C1 segment of cervical spinal cord (tissue), 14 donors: ENCODE measurements at regions not wholly inside any gene's neighbourhood (a gene's known extent, or its start where the extent isn't known, plus 50 kb on each side); places are given as distances from the start of the nearest gene placed in this dataset.

ENCODE experiments used
- DNase-seq, 14 donors: peaks; one replicate each; lab custom pipeline; 2025; lab: John Stamatoyannopoulos, UW

DNA sequence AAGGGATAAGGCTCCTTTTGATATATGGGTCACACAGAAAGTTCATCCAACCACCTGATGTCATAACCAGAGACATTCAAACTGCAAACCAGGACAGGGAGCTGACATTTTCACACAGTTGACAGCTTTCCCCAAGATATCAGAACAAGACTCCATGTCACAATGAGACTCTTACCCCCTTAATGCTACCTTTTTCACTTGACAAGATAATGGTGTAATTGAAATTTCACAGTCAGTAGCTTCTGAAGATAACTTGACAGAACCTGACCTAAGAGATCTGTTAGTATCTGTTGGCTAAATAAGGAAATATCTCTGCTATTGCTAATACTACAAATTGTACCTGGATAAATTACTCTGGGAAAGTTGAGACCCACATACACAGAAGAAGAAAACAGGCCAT is 187.3 kb downstream of the C12orf50 start:
- no peak for DNase-seq

DNA sequence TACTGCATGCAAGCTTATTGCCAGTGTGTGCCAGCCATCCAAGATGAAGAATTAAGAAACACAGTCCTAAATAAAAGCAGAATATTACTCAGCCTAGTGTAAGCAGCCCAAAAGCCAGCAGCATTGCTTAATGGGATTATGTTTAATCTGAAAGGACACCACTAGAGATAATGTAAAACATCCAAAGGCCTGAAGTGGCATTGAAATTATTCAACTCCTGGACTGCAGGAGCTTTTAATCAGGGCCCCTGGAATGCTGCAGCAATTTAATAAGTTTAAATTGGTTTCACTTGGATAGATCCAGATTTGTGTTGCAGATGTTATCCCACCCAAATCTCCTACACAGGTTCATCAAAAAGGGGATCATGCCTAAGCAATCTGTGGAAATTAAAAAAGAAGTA is 193.0 kb downstream of the C12orf50 start:
- no peak for DNase-seq

DNA sequence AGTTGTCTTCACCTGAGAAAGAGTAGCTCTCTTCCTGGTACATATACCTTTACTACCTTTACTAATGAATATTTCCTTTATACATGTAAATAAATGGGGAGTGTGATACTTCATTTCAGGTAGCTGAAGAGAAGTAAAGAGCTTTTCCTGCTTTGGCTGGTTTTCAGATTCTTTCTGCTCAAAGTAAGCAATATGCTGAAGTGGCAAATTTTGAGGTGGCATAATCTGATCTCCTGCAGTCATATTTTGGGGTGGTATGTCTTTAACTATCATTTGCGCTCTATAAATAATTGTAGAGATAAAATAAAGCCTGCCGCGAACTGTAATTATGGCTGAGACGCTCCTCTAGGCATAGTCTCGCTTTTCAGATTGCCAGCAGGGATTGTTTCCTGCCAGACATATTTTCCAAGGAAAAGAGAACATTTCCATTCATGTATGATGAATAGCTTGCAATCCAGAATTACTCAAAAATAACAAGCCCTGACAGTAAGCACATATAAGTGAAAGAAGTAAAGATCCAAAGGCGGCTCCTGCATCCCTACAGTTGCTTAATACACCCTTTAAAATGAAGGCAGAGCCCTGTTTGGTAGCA is 200.7 kb downstream of the C12orf50 start:
- no peak for DNase-seq

DNA sequence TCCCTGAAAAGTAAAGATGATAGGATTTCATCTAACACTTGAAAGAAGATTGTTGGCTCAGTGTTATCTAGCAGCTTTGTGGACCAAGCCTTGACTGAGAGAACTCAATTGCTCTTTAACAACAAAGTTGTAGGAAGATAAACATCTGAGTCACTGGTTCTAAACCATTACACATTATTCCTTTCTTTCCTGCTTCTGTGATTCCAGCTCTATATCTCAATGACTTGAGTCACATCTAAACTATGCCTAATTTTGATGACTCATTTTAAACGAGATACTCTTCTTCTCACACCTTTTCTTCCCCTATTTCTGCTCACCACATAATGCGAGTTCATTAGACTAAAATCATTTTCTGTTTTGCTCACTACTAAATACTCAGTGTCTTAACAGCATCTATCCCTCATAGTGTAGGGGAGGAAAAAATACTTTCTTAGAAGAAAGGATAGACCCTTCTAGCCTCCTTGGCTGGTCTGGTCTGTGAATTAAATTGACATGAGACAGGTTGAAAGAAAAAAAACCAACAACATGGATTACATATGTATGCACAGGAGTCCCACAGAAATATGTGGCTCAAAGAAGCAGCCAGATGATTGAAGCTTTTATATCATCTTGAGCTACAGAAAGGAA is 201.4 kb downstream of the C12orf50 start:
- DNase-seq: no peak

DNA sequence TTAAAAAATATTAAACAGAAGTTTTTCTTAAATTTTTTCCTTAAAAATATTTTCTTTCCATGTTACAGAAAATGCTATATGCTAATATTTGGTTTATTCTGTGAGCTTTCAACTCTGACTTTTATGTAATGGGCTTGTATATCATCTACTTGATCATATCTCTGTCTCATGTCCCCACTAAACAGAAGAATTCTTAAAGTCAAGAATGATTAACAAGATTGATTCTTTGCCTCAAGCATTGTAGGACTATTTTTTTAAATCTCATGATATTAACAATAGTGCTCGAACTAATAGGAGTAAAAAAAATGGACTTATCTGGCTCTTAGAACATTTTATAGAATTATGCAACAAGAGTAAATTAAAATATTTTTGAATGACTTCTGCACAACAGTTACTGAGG is 206.3 kb downstream of the C12orf50 start:
- DNase-seq: no peak

DNA sequence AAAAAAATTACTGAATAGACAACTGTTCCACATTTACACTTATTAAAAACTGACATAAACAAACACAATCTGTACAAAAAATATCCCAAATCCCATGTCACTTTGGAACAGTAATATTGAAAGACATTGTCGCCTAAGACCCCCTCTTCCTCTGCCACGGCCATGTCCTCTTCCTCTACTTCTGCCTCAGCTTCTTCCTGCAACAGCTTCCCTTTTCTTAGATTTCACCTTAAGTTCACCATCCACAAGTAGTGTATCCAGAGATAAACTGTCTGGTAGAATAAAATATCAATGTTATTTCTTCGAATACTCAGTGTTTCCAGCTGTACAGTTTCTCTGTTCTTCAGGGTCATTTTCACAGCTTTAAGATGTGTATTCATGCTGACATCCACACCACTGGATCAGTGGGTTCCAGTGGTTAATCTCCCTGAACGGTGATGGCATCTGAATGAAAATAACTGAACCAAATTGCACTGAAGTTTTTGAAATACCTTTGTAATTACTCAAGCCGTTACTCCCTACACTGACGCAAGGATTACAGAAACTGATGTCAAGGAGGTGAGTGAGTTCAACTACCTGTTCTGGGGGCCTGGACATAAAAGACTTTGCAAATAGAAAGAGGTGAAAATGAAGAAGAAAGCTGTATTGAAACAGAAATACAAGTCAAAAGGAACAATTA is 208.5 kb downstream of the C12orf50 start:
- no peak for DNase-seq

DNA sequence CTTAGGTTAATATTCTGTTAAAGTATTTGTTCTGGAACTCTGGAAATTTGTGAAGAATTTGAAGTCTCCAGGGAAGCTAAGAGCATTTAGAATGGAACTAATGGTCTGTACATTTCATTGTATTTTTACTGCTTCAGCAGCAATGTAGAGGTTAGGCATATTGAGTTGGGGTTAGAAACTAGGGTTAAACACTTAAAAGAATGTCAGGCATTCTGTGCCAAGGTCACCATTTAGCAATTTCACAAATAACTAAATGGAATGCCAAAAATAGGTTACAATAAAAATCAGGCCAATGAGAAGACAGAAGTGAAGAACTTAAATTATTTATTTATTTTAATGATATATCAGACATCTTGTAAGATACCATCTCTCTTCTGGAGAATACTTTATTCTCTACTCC is 210.8 kb downstream of the C12orf50 start:
- no peak for DNase-seq

DNA sequence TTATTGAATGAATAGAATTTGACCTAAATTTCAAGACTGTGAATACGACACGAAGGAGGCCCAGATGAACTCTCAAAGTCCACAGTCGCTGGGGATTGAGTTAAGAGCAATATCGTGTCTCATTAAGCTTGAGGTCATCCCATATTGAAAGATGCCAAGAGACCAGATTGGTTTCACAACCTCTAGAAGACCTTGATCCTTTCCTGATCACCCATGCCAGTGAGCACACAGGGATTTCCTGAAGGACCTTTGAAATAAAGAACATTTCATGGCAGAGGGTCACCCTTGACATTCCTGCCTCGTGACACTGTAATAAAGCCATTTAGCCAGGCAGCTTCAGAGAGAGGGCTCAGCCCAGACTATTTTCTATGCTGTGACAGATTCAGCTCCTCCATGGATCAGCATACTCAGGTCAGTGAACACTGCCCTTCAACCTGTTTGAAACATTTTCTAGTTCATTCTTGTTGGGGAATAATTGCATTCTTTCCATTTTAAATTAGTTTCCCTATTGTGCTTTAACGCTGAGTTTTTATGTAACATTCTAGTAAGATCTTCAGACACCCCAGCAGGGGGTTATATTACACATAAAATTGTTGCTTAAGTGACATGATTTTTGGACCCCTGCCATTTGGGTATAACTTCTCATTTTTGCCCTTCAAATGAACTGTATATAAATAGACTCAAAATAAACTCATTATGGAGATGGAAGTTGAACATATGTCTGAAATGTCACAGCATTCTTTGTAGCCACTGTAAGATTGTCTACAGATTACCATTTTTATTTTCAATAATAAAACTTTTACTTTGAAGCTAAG is 213.2 kb downstream of the C12orf50 start:
- no peak for DNase-seq

DNA sequence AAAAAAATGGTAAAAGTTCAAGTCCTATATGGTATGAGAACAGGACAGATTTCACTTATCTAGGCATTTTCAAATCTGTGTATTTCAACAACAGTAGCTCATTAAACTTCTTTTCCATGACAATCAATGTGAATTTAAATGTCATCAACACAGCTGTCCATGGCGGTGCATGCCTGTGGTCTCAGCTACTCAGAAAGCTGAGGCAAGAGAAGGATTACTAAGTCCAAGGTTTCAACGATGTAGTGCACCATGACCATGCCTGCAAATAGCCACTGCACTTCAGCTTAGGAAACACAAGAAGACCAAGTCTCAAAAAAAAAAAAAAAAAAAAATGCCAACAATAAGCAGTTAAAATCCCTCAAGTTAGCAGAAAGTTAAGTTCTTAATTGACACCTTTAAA is 214.6 kb downstream of the C12orf50 start:
- no peak for DNase-seq

DNA sequence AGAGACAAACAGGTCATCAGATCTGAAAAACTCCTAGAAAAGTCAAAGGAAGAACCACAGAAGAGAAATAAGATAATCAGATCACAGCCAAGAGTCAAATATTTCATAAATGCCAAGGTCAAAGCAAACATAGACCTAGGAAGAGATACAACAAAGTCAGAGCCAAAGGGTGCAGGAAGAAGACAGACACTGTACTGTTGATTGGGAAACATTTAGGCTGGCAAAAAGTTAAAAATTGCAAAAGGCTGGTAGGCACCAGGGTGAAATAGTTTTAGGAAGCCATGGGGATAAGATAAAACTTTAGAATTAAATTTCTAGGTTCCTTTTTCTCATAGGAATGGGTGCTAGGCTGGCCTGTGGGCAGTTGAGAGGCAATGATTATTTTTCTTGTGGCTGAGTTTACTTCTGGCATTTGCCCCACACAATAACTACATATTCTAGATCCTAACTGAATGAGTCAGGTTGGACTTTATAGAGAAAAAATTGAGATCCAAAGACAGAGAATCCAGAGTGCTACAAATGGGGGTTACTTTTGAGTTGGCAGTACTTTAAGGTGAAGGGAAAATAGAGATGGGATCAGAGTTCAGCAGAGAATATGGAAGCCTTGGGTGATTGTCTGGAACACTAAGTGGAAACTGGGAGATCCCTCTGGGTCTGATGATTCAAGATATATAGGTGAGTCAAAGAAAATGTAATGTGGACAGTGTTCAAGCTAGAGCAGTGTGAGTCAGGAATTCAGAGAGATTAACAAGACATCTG is 215.5 kb downstream of the C12orf50 start:
- no peak for DNase-seq

DNA sequence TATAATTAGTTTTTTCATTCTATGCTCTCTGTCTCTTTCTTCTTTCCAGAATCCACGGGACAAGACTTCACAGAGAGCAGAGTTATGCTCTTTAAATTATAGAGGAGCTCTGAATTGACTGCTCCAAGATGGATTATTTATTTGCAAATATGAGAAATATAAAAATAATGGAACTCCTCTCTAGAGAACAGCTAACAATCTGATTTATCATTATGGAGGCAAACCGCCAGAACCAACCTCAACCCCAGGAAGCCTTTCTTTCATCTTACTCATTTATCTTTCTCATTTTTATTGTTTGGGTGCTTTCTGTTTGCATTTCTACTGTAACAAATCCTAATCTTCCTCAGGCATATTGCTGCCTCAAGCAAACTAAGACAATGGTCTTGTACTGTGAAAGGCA is 216.5 kb downstream of the C12orf50 start:
- no peak for DNase-seq

DNA sequence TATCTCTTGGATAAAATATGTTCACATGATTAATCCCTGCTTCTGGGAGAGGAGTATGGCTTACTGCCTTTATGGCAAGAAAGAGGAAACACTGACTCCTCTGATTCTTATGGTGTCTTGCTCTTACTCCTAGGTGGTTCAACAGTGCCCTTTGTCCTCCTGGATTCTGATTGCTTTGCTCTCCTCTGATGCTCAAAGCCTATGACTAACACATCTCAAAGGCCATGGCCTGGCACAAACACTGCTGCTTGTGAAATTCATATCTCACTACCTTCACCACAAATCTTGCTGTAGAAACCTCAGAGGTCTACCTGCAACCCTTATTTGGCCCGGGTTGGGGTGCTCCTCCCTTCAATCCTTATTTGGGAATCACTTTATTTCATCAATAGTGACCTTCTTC is 217.2 kb downstream of the C12orf50 start:
- DNase-seq: no peak

DNA sequence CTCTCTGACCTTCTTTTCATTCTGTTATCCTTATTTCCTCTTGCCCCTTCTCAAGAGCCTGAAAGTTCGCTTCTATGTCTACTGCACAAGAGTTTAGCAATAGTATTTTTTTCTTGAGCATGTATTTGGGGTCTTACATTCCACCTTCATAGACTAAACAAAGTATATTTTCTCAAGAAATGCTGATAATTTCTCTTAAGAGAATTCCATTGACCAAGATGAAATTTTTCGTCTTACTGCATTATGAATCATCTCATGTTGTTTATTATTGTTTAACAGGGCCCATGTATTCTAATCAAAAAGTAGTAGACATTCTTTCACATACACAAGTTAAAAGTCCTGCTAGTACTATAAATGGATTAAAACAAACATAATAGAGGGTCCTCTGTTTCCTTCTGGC is 219.3 kb downstream of the C12orf50 start:
- no peak for DNase-seq

DNA sequence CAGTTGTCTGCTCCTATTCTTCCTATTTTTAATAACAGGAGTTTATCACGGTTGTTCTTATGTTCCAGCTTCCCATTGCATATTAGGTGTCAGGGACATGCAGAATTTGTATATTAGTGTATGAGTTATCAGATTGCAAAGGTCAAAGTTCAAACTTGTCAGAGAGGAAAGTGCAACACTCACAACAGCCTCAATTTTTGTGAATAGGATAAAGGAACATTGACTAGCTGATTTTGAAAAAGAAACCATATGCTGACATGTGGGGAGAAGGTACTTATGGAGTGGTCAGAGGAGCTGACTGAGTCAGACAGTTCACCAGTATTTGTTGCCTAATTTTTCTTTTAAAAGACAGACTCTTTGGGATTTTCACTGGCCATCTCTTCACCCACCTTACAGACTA is 222.1 kb downstream of the C12orf50 start:
- DNase-seq: no peak

DNA sequence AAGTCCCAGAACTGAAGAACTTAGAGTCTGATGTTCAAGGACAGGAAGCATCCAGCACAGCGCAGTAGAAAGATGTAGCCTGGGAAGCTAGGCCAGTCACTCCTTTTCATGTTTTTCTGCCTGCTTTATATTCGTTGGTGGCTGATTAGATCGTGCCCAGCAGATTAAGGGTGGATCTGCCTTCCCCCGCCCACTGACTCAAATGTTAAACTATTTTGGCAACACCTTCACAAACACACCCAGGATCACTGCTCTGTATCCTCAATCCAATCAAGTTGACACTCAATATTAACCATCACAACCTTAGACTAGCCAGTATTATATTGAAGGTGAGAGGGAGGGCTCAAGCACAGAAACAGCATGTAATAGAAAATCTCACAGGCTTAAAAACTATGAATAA is 222.9 kb downstream of the C12orf50 start:
- DNase-seq: no peak

DNA sequence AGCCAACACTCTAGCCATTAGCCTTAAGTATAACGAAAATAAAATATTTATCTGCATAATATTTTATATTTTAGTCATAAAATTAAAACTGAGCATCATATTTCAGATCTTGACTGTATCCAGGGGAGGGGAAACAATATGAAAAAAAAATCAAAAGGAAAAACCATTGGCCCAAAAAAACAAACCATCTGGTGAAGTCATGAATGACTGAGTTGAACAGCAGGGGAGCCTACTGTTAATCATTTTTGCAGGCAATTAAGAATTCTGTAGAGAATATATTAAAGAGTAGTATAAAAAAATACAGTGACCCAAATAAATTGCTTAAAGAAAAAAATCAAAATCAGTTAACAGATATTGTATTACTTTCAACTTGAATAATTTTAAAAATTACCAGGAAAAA is 224.8 kb downstream of the C12orf50 start:
- DNase-seq: no peak

DNA sequence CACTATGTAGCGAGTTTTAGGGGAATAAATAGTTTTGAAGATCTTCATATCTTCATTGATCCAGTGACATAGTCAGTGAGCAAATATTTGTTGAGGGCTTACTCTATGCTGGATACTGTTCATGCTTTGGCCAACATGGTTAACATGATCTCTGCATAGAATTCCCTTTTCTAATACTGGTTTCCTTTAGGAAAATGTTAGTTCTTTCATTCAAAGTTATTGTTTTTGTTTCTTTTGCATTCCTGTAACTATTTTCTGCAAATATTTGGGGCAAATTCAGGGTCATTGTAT is 226.5 kb downstream of the C12orf50 start:
- DNase-seq: no peak

DNA sequence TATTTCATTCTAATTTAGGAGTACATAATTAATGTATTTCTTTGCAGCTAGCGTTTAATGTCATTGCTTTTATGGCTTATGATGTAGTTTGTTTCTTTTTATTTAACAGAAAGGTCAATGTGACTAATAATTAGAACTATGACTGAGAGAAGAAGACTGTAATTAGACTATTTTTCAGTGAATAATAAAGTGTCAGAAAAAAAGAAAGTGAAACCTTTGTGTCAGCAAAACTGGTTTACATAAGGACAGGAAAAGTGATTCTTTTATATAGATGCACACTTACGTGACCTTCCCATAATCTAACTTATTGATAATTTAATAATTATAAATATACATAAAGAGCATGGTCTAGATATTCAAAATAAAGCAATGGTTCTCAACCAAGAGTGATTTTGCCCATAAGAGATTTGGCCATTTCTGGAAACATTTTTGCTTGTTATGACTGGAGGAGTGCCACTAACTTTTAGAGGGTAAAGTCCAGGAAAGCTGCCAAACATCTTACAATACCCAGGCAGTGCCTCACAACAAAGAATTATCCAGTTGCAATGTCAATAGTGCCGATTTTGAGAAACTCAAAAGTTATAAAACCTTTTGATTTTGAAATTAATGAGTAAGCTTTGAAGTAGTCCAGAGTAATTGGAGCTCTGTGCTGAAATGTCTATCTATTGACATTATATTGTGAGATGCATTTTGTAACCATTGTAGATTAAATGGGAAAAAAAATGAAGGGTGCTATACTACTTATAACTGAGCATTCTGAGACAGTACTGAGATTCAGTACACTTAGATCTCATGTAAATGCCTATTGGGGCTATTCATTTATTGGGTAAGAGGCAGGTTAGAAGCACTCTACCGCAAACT is 227.1 kb downstream of the C12orf50 start:
- DNase-seq: no peak

DNA sequence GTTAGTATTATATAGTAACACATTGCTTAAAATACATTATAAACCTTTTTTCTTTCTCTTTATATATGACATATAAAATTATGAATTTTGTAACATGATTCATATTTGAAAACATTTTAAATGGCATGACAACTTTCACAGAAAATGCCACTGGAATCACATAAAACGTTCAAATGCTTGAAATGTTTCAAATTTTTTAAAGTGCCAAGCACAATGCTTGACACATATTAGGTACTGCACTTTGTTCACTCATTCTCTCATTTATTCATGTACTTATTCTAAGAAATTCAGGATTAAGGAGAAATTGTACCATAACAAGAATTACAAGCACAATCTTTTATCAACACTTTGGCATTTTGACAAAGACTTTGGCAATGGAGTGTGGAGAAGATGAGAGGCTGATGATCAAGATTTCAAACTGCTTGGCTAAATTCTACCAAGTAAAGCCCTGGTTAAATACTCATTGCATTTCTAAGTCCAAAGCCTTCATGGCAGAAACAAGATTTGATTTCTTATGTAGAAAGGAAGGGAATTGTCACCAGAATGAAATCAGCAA is 232.2 kb downstream of the C12orf50 start:
- DNase-seq: no peak

DNA sequence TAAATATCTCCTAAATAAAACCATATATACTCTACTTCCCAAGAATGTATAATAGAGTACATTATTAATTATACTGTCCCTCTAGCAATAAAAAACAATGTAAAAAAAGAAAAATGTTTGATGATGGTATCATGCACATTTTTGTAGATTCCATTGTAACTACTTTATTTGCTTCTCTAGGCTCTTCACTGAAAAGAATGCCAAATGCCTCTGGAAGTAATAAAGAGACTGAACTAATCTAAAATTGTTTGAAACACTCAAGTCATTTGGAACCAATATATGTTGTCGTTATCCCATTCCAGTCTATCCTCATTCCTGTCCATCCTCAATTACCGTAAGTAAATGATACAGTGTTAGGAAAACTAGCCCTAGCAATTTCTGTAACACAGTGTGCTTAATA is 233.6 kb downstream of the C12orf50 start:
- no peak for DNase-seq

DNA sequence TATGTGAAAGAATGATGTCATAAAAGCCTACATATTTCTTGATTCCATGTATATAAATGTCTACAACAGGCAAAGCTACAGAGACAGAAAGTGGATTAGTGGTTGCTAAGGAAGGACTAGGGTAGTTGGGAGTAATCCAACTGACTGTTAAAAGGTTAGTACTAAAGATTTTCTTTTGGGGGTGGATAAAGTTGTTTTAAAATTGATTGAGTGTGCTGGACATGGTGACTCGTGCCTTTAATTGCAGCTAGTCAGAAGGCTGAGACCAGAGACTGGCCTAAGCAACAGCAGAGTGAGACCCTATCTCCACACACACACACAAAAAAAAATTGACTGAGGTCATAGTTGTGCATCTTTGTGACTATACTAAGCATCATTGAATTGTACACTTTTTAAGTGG is 234.3 kb downstream of the C12orf50 start:
- no peak for DNase-seq
